IPS-NIHi7 (cell line): ENCODE measurements at regions not wholly inside any gene's neighbourhood (a gene's known extent, or its start where the extent isn't known, plus 50 kb on each side); places are given as distances from the start of the nearest gene placed in this dataset.

Source experiments
- DNase-seq: peaks from one replicate; pipeline ENCODE4 v3.0.0; 2012; ENCODE audit warnings: mixed read lengths; ENCODE audit errors: extremely low spot score

DNA sequence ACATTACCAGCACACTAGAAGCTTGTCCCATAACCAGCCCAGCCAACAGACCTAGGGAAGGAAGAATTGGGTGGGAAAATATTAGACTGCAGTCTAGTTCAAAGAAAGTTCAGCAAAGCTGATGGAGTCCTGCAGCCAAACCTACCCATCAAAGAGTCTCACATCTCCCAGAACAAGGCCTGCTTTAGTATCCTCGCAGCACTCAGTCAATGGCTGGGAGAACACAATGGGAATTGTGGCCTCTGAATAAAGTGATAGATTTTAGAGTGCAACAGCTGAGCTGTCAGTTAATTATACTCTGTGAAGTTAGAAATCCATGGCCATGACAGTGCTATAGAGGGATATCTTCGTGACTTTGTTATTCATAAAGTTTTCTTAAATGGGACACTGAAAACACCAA, 207.2 kb upstream of the NAALADL2 start:
- no peak for DNase-seq

DNA sequence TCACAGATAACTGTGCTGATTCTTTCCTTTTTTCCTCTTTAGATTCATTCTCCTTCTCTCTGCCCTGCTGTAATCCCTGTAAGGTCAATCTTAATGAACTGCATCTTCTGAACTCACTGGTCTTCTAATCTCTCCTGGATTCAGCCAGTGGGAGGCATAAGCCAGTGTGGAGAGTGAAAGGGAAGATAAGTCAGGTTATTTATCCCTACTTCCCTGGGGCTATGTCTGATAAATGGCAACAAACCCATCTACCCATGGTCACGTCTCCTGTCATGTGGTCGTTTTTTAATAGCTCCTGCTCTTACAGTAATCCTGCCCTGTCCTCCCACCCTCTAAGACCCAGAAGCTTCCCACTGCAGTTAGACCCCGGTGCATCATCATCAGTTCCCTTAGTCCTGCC, 199.6 kb upstream of the NAALADL2 start:
- DNase-seq, result no peak

DNA sequence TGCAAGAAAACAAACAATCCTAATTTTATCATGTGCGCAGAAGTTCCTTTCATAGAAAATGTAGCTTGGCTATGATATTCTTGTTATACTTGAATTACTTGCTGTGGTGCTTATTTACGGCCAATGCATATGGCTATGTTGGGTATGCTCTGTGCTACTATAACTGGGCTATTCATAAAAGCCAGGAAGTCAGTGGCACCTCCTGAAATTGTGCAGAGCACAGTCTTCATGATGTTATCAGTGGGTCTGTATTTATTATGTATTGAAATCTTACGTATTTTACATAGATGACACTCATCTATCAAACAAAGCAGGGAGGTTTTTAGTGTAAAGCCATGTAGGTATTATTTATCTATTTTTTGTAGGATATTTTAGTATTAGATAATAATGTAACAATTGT, 196.5 kb upstream of the NAALADL2 start:
- DNase-seq, result no peak

DNA sequence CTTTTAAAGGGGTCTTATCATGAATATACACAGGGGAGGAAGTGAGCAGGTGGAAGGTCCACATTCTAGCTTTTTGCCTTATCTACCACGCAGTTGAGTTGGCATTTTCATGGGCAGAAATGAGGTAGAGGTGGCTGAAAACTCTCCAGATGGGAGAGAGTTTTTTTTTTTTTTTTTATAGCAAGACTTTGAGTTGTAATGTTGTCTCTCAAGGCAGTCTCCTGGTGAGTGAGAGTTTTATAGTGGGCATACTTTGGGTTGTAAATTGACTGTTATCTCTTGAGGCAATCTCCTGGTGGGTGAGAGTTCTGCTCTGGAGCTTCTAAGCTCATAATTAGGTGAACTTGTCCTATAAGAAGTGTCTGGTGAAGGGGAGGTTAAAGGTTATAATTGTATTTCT, 191.7 kb upstream of the NAALADL2 start:
- no peak for DNase-seq

DNA sequence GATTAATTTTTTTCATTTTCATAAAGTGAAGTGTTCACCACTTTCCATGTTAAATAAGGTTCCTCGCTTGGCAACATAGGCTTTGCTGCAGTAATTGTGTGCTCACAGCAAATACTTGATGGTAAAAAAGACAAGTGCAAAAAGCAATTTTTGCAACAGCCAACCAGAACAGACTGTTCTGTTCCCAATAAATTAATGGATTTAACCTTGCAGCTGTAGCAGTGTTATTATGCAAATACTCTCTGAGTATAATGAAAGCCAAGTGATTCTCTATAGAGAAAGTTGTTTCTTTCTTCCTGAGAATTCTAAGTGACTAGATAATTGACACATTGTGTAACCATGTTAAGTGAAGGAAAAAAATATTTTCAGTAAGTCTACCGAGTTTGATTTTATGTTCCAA, 183.7 kb upstream of the NAALADL2 start:
- no peak for DNase-seq

DNA sequence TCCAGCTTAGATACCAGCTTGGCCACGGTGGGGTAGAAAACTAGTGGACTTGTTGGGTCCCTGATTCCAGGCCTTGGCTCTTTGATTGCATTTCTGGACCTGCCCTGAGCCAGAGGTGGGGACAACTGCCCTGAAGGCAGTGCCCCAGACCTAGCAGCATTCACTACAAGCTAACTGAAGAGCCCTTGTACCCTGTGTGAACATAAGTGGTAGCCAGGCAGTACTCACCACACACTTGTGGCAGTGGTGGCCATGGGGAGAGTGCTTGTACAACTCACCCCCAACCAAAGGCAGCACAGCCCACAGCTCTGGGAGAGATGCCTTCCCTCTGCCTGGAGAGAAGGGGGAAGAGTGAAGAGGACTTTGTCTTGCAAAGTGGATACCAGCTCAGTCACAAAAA, 177.3 kb upstream of the NAALADL2 start:
- DNase-seq, result no peak

DNA sequence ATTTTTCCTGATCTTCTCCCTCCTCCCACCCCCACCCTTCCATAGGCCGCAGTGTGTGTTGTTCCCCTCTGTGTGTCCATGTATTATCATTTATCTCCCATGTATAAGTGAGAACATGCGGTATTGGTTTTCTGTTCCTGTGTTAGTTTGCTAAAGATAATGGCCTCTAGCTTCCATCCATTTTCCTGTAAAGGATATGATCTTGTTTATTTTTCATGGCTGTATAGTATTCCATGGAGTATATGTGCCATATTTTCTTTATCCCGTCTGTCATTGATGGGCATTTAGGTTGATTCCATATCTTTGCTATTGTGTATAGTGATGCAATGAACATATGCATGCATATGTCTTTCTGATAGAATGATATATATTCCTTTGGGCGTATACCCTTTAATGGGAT, 173.3 kb upstream of the NAALADL2 start:
- DNase-seq, result no peak

DNA sequence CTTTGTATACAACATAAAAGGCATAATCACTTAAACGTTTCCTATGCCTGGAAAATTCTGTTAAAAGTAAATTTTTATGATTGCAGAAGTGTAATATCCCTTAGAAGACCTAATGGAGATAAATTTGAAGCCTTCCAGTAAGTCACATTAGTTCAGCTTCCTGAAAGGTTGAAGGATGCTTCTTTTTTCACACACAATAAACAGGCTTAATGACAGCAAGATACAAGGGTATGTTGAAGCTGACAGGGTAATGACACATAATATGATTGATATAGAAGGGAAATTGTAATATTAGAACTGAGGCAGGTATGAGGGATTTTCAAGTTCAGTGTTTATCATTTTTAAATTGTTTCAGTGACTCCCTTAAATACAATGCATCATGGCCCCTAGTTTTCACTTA, 161.8 kb upstream of the NAALADL2 start:
- DNase-seq, result no peak

DNA sequence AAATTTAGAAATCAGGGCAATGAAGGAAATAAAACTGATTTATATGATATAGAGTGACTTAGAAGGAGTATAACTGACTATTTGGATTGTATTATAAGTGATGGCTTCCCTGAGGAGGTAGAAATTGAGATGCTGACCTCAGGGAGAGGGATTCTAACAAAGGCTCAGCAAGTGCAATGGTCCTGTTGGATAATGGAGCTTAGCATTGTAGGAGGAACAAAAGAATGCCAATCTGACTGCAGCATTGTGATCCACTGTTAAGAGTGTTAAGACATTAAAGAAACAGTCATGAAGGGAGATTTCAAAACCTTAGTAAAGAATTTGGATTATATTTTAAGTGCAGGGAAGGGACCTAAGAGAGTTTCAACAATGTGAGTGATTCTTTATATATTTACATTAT, 158.4 kb upstream of the NAALADL2 start:
- DNase-seq, result peak; percentile 8

DNA sequence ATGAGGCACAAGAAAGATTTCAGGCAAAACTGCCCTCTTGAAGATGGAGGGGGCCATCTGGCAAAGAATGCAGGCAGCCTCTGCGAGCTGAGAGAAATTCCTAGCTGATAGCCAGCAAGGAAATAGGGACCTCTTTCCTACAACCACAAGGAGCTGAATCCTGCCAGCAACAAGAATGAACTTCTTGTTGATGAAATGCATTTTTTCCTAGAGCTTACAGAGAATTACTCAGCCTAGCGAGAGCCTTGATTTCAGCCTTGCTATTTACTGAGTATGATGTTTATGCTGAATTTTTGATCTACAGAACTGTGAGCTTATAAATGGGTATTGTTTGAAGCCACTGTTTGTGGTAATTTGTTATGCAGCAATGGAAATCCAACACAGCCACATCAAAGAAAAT, 148.5 kb upstream of the NAALADL2 start:
- peak; percentile 9 for DNase-seq

DNA sequence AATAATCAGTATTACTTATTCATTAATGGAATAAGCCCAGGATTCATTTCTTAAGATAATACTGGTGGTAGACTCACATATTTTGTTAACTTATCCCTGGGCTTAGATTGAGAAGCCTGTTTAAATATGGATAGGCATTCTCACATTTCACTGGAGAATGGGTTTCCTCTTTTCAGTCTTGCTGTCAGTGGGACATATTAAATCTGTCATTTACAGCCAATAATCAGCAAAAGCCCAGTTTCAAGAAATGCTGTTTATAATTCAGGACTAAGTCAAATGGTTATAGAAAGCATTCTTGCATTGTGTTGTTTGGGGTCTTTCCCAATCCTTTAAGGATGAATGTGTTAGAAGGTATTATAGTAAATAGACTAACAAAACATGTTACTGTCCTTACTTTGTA, 143.7 kb upstream of the NAALADL2 start:
- no peak for DNase-seq

DNA sequence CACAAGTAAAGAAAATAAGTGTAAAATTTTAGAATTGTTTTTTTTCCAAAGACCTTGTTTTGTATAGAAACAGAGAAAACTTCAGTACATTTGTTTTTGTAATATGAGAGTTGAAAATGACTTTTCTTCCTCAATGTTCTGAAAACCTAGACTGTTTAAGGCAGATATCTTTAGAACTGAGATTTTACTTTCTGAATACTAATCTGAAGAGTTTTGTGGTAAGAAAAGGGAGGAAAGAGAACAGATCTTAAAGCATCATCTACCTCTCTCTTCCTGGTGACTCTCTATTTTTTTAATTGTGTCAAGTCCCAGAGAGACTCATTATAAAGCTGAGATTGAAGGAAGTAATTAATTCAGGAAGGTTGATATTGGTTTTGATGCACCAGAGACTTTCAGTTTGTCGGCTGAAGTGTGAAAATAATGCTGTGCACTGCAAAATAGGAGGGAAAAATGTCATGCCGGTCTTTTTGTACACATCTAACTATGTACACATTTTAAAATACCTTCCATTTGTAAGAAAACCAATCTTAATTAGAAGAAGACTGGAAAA, 142.1 kb upstream of the NAALADL2 start:
- DNase-seq, result no peak

DNA sequence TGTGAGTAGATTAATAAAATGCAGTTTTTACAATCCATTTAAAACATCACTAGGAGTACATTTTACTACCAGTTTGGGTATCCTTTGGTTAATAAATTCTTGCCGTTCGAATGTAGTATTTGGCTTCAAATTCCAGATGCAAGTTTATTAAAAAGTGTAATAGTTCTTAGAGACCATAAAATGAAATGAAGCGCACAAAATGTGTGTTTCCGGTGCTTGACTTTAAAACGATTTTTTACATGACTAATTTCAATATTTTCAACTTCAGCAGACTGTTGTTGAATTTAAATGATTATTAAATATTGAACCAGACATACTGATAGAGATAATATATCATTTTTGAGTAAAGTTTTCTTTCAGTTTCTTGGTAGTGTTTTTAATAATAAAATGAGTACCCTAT, 138.4 kb upstream of the NAALADL2 start:
- no peak for DNase-seq

DNA sequence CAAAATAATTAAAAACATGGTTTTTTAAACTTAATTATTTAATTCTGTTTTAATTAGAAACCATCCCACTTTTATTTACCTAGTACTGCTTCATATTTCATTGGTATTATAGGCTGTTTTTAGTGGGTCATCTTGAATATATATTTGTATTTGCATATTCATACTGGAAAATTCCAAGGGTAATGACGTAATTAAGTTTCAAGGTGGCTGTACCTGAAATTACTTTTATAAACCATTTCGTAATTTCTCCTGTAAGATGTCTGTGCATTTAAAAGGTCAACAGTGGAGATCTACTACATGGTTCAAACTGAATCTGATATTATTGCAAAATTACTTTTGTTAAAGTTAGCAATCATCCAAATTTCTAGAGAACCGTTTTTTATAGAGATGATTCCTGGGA, 133.8 kb upstream of the NAALADL2 start:
- no peak for DNase-seq

DNA sequence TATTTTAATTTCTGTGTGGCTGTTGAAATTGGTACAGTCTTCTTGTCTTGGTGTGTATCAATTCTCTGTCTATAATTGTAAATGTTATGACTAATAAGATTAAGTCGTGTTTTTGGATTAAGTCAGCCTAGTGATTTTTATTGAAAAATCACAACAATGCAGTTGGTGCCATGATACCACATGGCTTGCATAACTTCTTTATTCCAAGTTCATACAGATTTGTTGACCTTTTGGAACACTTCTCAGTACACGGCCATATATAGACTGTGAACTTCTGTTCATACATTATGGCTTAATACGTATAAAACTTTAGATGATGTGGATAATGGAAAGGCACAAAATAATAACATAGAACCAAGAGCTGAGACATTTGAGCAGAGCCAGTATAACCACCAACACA, 121.2 kb upstream of the NAALADL2 start:
- no peak for DNase-seq

DNA sequence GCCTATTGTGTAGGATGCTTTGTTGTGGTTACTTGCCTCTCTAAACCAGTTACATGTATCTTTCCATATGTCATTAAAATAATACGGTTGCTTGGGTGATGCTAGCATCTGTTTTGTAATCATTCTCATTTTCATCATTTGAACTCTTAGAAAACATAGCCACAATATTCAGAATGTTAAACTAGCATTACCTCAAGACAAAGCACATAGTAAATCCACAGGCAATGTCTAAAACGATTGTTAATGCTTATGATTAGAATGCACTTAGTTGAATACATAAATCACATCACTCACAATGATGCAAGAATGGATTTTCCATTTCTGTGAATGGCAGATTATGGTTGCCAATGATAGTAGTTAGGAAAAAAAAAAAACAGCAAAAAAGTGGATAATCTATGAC, 110.0 kb upstream of the NAALADL2 start:
- DNase-seq, result no peak

DNA sequence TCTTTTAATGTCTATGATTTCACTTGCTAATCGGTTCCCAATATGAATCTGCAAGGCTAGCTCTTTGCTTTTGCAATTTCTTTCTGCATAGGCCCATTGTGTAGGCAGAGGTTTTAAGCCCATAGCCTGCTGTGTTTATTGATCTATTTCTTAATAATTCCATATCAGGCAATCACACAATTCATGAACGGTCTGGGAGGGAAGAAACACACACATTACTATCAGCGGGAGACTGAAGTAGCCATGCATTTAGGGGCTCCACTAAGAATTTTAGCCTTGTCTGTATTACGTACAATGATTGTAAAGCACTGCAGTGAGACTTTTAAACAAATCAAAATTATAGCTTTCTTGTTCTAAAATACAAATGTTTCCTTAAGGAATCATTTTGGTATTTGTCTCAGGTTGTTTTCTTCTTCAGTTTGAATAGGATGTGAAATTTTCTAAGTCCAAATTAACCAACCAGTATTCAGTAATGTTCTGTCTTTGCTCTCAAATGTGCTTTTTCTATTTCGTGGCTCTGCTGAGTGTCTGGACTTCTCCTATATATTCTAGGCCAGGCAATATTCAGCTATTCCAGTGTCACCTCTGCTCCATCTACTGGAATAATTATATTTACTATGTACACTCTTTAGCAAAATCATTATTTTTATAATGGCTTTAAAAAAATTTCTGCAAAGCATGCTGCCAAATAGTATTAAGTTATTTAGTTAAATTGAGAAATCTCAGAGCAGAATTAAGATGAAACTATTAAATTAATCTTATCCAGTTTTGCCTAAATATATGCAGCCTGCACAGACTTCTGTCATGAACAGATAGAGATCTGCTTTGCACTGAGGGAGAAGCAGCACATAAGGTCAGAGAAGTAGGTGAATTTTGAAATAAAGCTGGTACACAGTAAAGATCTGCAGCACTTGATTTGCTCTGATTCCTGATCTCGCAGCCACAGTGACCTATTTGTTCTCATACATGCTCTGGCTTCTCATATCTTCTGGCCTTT, 103.0 kb upstream of the NAALADL2 start:
- no peak for DNase-seq

DNA sequence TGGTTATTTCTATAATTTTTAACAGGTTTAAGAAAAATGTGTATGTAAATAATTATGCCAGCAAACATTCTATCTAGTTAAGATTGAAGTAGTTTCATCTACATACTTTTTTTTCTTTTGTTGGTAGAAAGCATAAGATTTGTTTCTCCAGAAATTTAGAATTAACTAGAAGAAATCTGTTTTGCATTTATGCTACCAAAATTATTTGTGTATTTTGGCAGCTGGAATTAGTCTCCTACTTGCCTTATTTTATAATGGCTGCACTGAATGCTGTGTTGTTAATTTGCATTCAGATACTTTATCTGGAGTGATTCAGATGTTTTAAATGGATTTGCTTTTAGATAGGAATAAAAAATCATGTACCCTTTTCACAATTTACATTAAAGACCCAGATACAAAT, 100.2 kb upstream of the NAALADL2 start:
- no peak for DNase-seq

DNA sequence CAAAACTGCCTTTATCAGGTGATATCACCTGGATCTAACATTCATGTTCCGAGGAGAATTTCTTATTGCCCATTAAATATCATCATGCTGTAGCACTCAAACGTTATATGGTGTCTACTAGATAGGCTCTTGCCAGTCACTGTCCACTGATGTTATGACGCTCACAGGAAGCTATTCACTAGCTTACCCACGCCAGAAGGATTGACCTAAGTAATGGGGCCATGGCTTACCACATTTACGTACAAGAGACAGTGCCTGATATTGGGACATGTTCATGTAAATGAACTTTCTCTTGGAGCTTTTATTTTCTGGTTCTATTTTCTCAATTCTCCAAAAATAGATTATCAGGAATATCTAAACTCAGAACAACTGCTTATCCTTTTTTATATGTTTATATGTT, 91.7 kb upstream of the NAALADL2 start:
- DNase-seq, result no peak

DNA sequence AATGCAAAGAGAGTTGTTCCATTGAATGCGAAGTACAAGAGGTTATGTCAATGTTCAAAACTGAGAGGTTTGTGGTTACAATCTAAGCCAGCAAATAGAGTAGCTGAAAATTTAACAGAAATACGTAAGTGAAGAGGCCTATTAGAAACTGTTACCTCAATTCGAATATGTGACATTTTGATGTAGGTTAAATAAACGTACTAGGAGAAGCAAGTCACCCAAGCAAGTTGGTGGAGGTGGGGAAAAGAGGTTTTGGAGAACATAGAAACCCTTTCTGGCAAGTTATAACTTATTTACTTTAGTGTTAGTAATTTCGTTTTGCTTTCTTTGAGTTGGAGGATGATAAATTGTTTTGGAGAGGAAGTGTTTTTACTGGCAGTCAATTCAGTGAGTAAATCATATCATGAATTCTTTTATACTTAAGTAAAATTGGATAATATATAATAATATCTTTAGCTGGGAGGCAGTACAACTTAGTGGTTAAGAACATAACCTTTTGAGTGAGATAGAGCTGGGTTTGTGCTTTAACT, 91.2 kb upstream of the NAALADL2 start:
- DNase-seq, result no peak

DNA sequence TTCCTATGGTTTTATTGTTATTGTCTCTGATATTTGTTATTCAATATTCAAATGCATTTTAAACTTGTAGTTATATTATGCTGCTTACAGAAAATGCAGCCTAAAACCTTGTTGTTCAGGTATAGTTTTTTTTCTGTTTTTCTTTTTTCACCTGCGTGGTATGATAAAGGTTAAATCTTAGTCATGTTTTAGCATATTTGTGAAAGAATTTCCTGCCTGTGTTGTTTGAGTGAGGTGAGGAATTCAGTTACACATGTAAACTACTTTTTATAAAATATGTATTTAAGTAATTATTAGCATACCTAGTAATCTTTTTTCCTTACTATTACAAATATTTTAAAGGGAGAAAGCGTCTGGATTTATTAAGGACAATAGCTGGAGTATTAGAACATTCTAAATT, 90.0 kb upstream of the NAALADL2 start:
- no peak for DNase-seq

DNA sequence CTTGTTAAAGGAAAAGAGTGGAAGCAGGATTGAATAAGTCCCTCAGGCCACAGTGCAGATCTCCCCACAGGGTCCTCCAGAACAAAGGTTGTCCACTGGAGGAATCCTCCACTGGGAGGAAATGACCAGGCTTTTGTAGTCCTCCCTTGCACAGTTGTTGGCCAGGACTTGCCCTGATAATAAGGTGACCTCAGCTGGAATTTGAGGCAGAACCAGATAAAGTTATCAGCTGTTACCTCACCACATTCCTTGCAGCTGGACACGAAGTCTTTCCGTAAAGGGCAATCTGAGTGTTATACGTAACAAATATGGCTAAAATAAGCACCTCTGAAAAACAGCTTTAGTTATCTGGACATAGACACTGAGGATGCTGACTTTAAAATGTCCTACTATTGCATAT, 83.5 kb upstream of the NAALADL2 start:
- DNase-seq, result peak; percentile 11

DNA sequence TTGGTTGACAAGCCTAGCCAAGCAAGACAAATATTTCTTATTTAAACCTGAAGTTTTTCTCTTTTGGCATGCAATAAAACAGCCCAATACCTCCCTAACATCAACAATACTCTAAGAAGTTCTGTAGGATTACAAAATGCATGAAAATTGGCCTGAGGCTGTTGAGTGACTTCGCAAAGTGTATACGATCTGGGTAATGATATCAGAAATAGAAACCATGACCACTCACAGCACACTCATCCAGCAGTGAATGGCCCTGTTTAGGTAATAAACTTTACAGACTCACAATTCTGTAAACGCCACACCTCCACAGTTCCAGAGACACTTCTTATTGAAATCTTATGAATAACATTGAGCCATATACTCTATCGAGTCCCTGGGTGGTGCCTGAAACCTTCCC, 83.0 kb upstream of the NAALADL2 start:
- DNase-seq, result no peak
